Heart left ventricle (tissue), 16 donors: ENCODE measurements at regions not wholly inside any gene's neighbourhood (a gene's known extent, or its start where the extent isn't known, plus 50 kb on each side); places are given as distances from the start of the nearest gene placed in this dataset.
"Not testable (repeated sequence)": the region's sequence is repeated elsewhere in the genome, so short reads cannot be mapped to it uniquely, and the experiment has no call there.

Experiments
- ATAC-seq, 4 donors: fragments of 200-7000 bp; cut with Tn5 transposase; one replicate each; pipeline ENCODE4 v1.9.1; 2020 to 2022; ENCODE audit warnings: moderate library complexity in 4 of 4, mild to moderate bottlenecking in 3 of 4, moderate number of reproducible peaks in 1 of 4
- DNase-seq, 5 donors: peaks; one replicate each; pipeline ENCODE4 v3.0.0-alpha.2; 2020
- H3K27ac ChIP-seq, 12 donors: fragments of 200-600 bp; sonication (generic) in 4 of 12; one replicate each; pipeline versions ENCODE4 v1.5.0 to v1.8.0; 2016 to 2022; ENCODE audit warnings: mild to moderate bottlenecking in 2 of 12
- H3K27me3 ChIP-seq, 9 donors: fragments of 200-600 bp; sonication (generic) in 2 of 9; one replicate each; pipeline versions ENCODE4 v1.5.1 to v1.8.0; 2016 to 2022; ENCODE audit warnings: mild to moderate bottlenecking in 3 of 9
- H3K36me3 ChIP-seq, 9 donors: fragments of 200-600 bp; sonication (generic) in 2 of 9; one replicate each; pipeline versions ENCODE4 v1.5.0 to v1.8.0; 2018 to 2022; ENCODE audit warnings: mild to moderate bottlenecking in 2 of 9
- H3K4me1 ChIP-seq, 12 donors: fragments of 200-600 bp; sonication (generic) in 4 of 12; one replicate each; pipeline versions ENCODE4 v1.5.0 to v1.8.0; 2016 to 2022; ENCODE audit warnings: mild to moderate bottlenecking in 3 of 12
- H3K4me3 ChIP-seq, 12 donors: fragments of 200-600 bp; sonication (generic) in 4 of 12; one replicate each; pipeline versions ENCODE4 v1.5.0 to v1.8.0; 2017 to 2022; ENCODE audit warnings: mild to moderate bottlenecking in 9 of 12, moderate library complexity in 4 of 12
- H3K9me3 ChIP-seq, 12 donors: fragments of 200-600 bp; sonication (generic) in 4 of 12; one replicate each; pipeline versions ENCODE4 v1.5.0 to v1.8.0; 2016 to 2022; ENCODE audit warnings: mild to moderate bottlenecking in 1 of 12
- CTCF ChIP-seq, 12 donors: fragments of 200-600 bp; sonication (generic) in 4 of 12; IDR thresholded peaks; one replicate each; pipeline versions ENCODE4 v1.5.0 to v1.8.0; 2018 to 2022; ENCODE audit warnings: antibody characterized with exemption in 12 of 12, mild to moderate bottlenecking in 5 of 12
- POLR2A ChIP-seq, 2 donors: fragments of 450-650 bp; IDR thresholded peaks; one replicate each; pipeline ENCODE4 v1.6.1; 2017; ENCODE audit warnings: antibody characterized with exemption in 2 of 2, mild to moderate bottlenecking in 2 of 2, moderate library complexity in 2 of 2
- WGBS, 4 donors: extraction: QIAGEN DNeasy Blood & Tissue Kit in 2 of 4; methylation state at CpG; one replicate each; pipeline versions ENCODE4 v1.1.5 to v1.1.7; 2013 to 2018; 5-methylcytosine and 5-hydroxymethylcytosine counted together
- intact Hi-C, 10 donors: fragments of 100-400 bp; cut with DNase I; formaldehyde crosslinking; loops; one replicate each; pipeline versions ENCODE4 v1.11.1 to v1.14.2; 2022
- donor health status: ischemic (EF 13 %, LVEDD 7.1; RV severe dilation, severe dysfunction).
- donor health status: healthy with polysubstance abuse.
- donor health status: DM: no; HTN: yes; CAD: no.
- donor health status: DM: no; HTN: no; CAD: no.
- donor health status: ischemic (EF 25% LVEDD 6.9; RV normal size, moderate dysfunction).
- donor health status: ischemic (EF 25% LVEDD 5.7; RV mildly dilated, moderate dysfunction).
- donor health status: healthy.
- donor health status: DM: yes; HTN: yes; CAD: no.
- donor health status: ischemic (EF 35%, LVEDD 5.7; RV mildly dilated, moderate dysfunction).
- donor health status: nonischemic (EF 11% LVEDD 7.7; RV severe dilation, severe dysfunction).
- donor health status: DM: yes; HTN: yes; CAD: no.
- donor health status: PGD.
- donor health status: ischemic (EF 29% LVEDD 5.4; RV normal size, mild dysfunction).
- donor health status: nonischemic (EF 23%, LVEDD 6.1; RV moderate dilation, normal function).

- DNase-seq = no peak
- Histone ChIP-seq H3K36me3 (no peaks in the 10 kb centered on the region), H3K27ac (peak overlapping the region in 1 of 12 donors; percentile 10), H3K4me3 (no peak overlapping the region), H3K4me1 (peaks cover 0 to 19% (median 6%) of the 10 kb centered on the region in 12 donors), H3K27me3 (no peaks in the 10 kb centered on the region), H3K9me3 (no peaks in the 10 kb centered on the region)
- intact Hi-C loops = no loop called here
- WGBS, 4 donors = 74 to 95% (median 90%) methylated on average over 3 of the region's 3 CpGs
- no peak for TF ChIP-seq CTCF (IDR thresholded peaks at IDR 0.05)
- no peak for TF ChIP-seq POLR2A (IDR thresholded peaks at IDR 0.05)
- no peak for ATAC-seq
Observed at GRCh38 chr18:22525883-22526282, 108.2 kb upstream of the CTAGE1 start.

GRCh38 chr18:22528291-22528690 lies 110.6 kb upstream of the CTAGE1 start:
- 93 to 99% (median 96%) methylated on average over 3 of the region's 3 CpGs for WGBS, 4 donors
- ATAC-seq = no peak
- no peak for DNase-seq
- H3K27ac ChIP-seq = no peak overlapping the region
- H3K4me1 ChIP-seq = peaks cover 0 to 7% (median 0%) of the 10 kb centered on the region in 12 donors
- TF ChIP-seq POLR2A (IDR thresholded peaks at IDR 0.05) (no peak), CTCF (IDR thresholded peaks at IDR 0.05) (no peak)
- H3K27me3 ChIP-seq = no peaks in the 10 kb centered on the region
- H3K4me3 ChIP-seq = no peak overlapping the region
- no peaks in the 10 kb centered on the region for H3K36me3 ChIP-seq
- H3K9me3 ChIP-seq = no peaks in the 10 kb centered on the region
- intact Hi-C loops = no loop called here

- not testable (repeated sequence) for ATAC-seq, H3K27ac ChIP-seq, H3K9me3 ChIP-seq, DNase-seq, H3K27me3 ChIP-seq, H3K4me3 ChIP-seq, H3K36me3 ChIP-seq
- 93 to 96% (median 94%) methylated on average over 2 to 4 of the region's 4 CpGs for WGBS, 4 donors
- peaks cover 0 to 14% (median 0%) of the 10 kb centered on the region in 12 donors for H3K4me1 ChIP-seq
- intact Hi-C loops = loop anchor here in 1 of 10 donors (5.0 kb wide), 1 partner anchor 32 kb away; no protein-coding TSS in a partner anchor
Observed at GRCh38 chr18:22534706-22535105, 117.0 kb upstream of the CTAGE1 start.

- intact Hi-C loops = loop anchor here in 1 of 10 donors (5.0 kb wide), 1 partner anchor 34 kb away; no protein-coding TSS in a partner anchor
- DNase-seq = no peak
- ATAC-seq = no peak
- Histone ChIP-seq H3K4me1 (peaks cover 0 to 16% (median 0%) of the 10 kb centered on the region in 12 donors), H3K36me3 (no peaks in the 10 kb centered on the region), H3K4me3 (no peak overlapping the region), H3K27ac (no peak overlapping the region), H3K9me3 (no peaks in the 10 kb centered on the region), H3K27me3 (no peaks in the 10 kb centered on the region)
- TF ChIP-seq POLR2A (IDR thresholded peaks at IDR 0.05) (no peak), CTCF (IDR thresholded peaks at IDR 0.05) (no peak)
- 89 to 93% (median 91%) methylated on average over 7 of the region's 7 CpGs for WGBS, 4 donors
Observed at GRCh38 chr18:22536558-22536957, 118.8 kb upstream of the CTAGE1 start.

- DNase-seq (peak in 4 of 5 donors; percentile 55 to 81 (median 69)), ATAC-seq (peak; percentile 78 to 93 (median 85))
- peaks cover 0 to 28% (median 7%) of the 10 kb centered on the region in 12 donors for H3K4me1 ChIP-seq
- H3K36me3 ChIP-seq = no peaks in the 10 kb centered on the region
- 75 to 84% (median 80%) methylated on average over 5 of the region's 5 CpGs for WGBS, 4 donors
- intact Hi-C loops = loop anchor here in 1 of 10 donors (5.0 kb wide), 1 partner anchor 36 kb away; no protein-coding TSS in a partner anchor
- peak overlapping the region in 6 of 12 donors; percentile 3 to 63 (median 30) for H3K27ac ChIP-seq
- H3K4me3 ChIP-seq = no peak overlapping the region
- no peaks in the 10 kb centered on the region for H3K27me3 ChIP-seq
- no peaks in the 10 kb centered on the region for H3K9me3 ChIP-seq
- no peak for TF ChIP-seq CTCF (IDR thresholded peaks at IDR 0.05)
- no peak for TF ChIP-seq POLR2A (IDR thresholded peaks at IDR 0.05)
Observed at GRCh38 chr18:22538426-22538825, 120.7 kb upstream of the CTAGE1 start.
